ENCODE measurements at regions not wholly inside any gene's neighbourhood (a gene's known extent, or its start where the extent isn't known, plus 50 kb on each side); places are given as distances from the start of the nearest gene placed in this dataset.

GRCh38 chr15:99921101-99921500 is 187.9 kb upstream of the LYSMD4 start:
- Mint-ChIP-seq H3K4me1 (peaks cover 3% of the 10 kb centered on the region), H3K4me3 (no peak overlapping the region), H3K9me3 (ENCODE audit: low read depth) (no peaks in the 10 kb centered on the region), H3K27ac (no peak overlapping the region), H3K36me3 (ENCODE audit: low read depth) (no peaks in the 10 kb centered on the region), H3K27me3 (peaks cover 19% of the 10 kb centered on the region)
- POLR2A ChIA-PET: no interaction called here
- ATAC-seq (no peak), DNase-seq (no peak)
- intact Hi-C loops (cut with DNase I, micrococcal nuclease): loop anchor here in 1 of 2 experiments (10.0 kb wide), 1 partner anchor 674 kb away; no protein-coding TSS in a partner anchor
- CTCF ChIA-PET: no interaction called here

- ATAC-seq: no peak
- Mint-ChIP-seq H3K4me1 (no peaks in the 10 kb centered on the region), H3K27me3 (peaks cover 18% of the 10 kb centered on the region), H3K9me3 (ENCODE audit: low read depth) (no peaks in the 10 kb centered on the region), H3K4me3 (no peak overlapping the region), H3K27ac (no peak overlapping the region), H3K36me3 (ENCODE audit: low read depth) (no peaks in the 10 kb centered on the region)
- ChIA-PET POLR2A (no interaction called here), CTCF (interaction anchor here (0.6 kb wide), 1 partner anchor 333 kb away, joined by 3 read pairs; no protein-coding TSS in a partner anchor)
- DNase-seq: no peak
- intact Hi-C loops (cut with DNase I, micrococcal nuclease): no loop called here
Measured at GRCh38 chr15:99918072-99918471, 184.8 kb upstream of the LYSMD4 start.

GRCh38 chr15:99917252-99917651 is 184.0 kb upstream of the LYSMD4 start:
- no peak overlapping the region for H3K4me3 Mint-ChIP-seq
- H3K27me3 Mint-ChIP-seq: peaks cover 15% of the 10 kb centered on the region
- ChIA-PET POLR2A (no interaction called here), CTCF (no interaction called here)
- no peaks in the 10 kb centered on the region for H3K36me3 Mint-ChIP-seq (ENCODE audit: low read depth)
- no peaks in the 10 kb centered on the region for H3K9me3 Mint-ChIP-seq (ENCODE audit: low read depth)
- intact Hi-C loops (cut with DNase I, micrococcal nuclease): no loop called here
- H3K27ac Mint-ChIP-seq: no peak overlapping the region
- no peak for DNase-seq
- no peak for ATAC-seq
- H3K4me1 Mint-ChIP-seq: no peaks in the 10 kb centered on the region

- H3K4me3 Mint-ChIP-seq: no peak overlapping the region
- H3K9me3 Mint-ChIP-seq (ENCODE audit: low read depth): no peaks in the 10 kb centered on the region
- CTCF ChIA-PET: no interaction called here
- POLR2A ChIA-PET: no interaction called here
- DNase-seq: no peak
- no peak for ATAC-seq
- peaks cover 13% of the 10 kb centered on the region for H3K27me3 Mint-ChIP-seq
- no peaks in the 10 kb centered on the region for H3K36me3 Mint-ChIP-seq (ENCODE audit: low read depth)
- intact Hi-C loops (cut with DNase I, micrococcal nuclease): no loop called here
- no peak overlapping the region for H3K27ac Mint-ChIP-seq
- H3K4me1 Mint-ChIP-seq: peaks cover 3% of the 10 kb centered on the region
Measured at GRCh38 chr15:99916668-99917223, 183.5 kb upstream of the LYSMD4 start.

DNA sequence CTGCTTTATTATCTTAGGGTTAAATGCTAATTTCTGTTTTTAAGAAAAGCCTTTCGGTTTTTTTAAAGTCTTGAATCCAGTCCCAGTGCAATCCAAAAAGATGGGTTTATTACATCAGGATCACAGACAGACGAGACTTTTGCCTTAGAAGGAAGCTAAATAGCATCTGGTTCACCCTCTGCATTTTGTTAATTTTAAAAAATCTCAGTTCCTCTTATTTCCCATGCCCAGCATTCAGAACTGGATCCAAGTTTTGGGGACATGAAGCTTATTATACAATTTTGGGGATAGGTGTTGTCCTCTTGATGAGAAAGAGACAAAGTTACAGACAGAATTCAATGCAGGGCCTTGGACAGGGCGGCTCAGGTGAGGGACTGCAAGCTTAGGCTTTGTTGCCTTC is 181.5 kb upstream of the LYSMD4 start:
- no peaks in the 10 kb centered on the region for H3K36me3 Mint-ChIP-seq (ENCODE audit: low read depth)
- no peak overlapping the region for H3K27ac Mint-ChIP-seq
- no peaks in the 10 kb centered on the region for H3K9me3 Mint-ChIP-seq (ENCODE audit: low read depth)
- ChIA-PET CTCF (interaction anchor here (0.6 kb wide), 1 partner anchor 437 kb away, joined by 3 read pairs; no protein-coding TSS in a partner anchor), POLR2A (no interaction called here)
- H3K4me1 Mint-ChIP-seq: peaks cover 4% of the 10 kb centered on the region
- intact Hi-C loops (cut with DNase I, micrococcal nuclease): no loop called here
- ATAC-seq (no peak), DNase-seq (no peak)
- no peak overlapping the region for H3K4me3 Mint-ChIP-seq
- H3K27me3 Mint-ChIP-seq: peaks cover 4% of the 10 kb centered on the region

DNA sequence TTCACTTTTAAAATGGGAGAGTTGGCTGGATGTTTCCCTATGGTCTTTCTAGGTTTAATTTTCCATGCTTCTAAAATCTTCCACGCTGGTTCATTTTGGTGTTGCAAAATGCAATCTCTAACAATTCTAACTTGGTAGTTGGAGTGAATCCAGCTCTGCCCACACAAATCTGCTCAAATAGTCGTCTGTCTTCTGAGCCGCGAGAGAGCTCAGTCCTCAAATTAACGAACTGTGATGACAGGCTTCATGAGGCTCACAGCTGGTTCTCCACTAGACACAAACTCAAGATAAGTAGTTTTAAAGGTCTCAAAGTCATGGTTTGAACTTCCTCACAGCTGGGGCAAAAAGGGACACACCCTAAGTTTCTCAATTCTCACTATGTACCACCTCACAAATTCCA is 178.6 kb upstream of the LYSMD4 start:
- no peaks in the 10 kb centered on the region for H3K36me3 Mint-ChIP-seq (ENCODE audit: low read depth)
- POLR2A ChIA-PET: no interaction called here

DNA sequence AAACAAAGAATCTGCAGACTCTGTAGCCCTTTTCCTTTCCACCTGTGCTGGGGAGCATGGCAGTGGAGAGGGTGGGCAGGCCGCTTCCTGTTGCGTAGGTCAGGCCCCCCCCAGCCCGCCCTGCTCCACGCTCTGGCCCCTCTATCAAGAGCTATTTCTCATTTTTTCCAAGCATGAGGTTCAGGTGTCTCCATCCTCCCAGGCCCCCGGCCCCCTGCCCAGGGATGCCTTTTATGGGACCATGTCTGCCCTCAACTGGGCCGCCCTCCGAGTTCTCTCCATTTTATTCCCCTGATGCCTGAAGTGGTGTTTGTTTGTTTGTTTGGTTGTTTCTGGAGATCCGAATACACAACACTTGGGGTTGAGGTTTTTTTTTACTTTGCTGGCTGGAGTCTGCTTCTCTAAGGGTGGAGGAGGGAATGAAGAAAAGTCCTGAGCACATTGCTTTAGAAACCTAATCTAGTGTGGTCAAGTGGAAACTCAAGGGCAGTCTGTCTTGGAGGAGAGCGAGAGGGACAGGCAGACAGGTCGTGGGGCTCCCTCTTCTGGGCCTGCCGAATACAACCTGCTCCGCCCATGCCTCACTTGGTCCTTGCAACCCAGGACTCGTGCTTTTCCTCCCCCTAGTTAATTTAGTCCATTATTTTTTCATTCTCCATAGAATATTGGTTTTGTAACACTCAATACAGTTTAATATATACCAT is 176.5 kb upstream of the LYSMD4 start:
- Mint-ChIP-seq H3K27me3 (no peaks in the 10 kb centered on the region), H3K36me3 (ENCODE audit: low read depth) (no peaks in the 10 kb centered on the region), H3K27ac (peak overlapping the region; percentile 38), H3K4me3 (no peak overlapping the region), H3K4me1 (peaks cover 10% of the 10 kb centered on the region), H3K9me3 (ENCODE audit: low read depth) (no peaks in the 10 kb centered on the region)
- CTCF ChIA-PET: interaction anchor here (1.3 kb wide), 1 partner anchor 87 kb away, joined by 3 read pairs; no protein-coding TSS in a partner anchor
- intact Hi-C loops (cut with DNase I, micrococcal nuclease): no loop called here
- ATAC-seq (no peak), DNase-seq (peak; percentile 31)
- POLR2A ChIA-PET: no interaction called here

More for the DNA sequence above, 178.6 kb upstream of the LYSMD4 start:
- Mint-ChIP-seq H3K27ac (no peak overlapping the region), H3K4me1 (peaks cover 8% of the 10 kb centered on the region), H3K9me3 (ENCODE audit: low read depth) (no peaks in the 10 kb centered on the region), H3K4me3 (no peak overlapping the region), H3K27me3 (no peaks in the 10 kb centered on the region)
- intact Hi-C loops (cut with DNase I, micrococcal nuclease): no loop called here
- DNase-seq (no peak), ATAC-seq (no peak)
- CTCF ChIA-PET: interaction anchor here (0.6 to 1.7 kb wide), 2 partner anchors 13 to 175 kb away, joined by 4 read pairs; no protein-coding TSS in a partner anchor

- Mint-ChIP-seq H3K27me3 (no peaks in the 10 kb centered on the region), H3K9me3 (ENCODE audit: low read depth) (no peaks in the 10 kb centered on the region), H3K4me3 (no peak overlapping the region), H3K27ac (no peak overlapping the region), H3K36me3 (ENCODE audit: low read depth) (no peaks in the 10 kb centered on the region), H3K4me1 (peaks cover 10% of the 10 kb centered on the region)
- intact Hi-C loops (cut with DNase I, micrococcal nuclease): no loop called here
- ATAC-seq (no peak), DNase-seq (no peak)
- ChIA-PET POLR2A (no interaction called here), CTCF (no interaction called here)
Measured at GRCh38 chr15:99907698-99908097, 174.5 kb upstream of the LYSMD4 start.

GRCh38 chr15:99906793-99907192 is 173.6 kb upstream of the LYSMD4 start:
- Mint-ChIP-seq H3K4me1 (peaks cover 11% of the 10 kb centered on the region), H3K27me3 (no peaks in the 10 kb centered on the region), H3K36me3 (ENCODE audit: low read depth) (no peaks in the 10 kb centered on the region), H3K4me3 (no peak overlapping the region), H3K9me3 (ENCODE audit: low read depth) (no peaks in the 10 kb centered on the region), H3K27ac (peak overlapping the region; percentile 16)
- ATAC-seq: peak; percentile 81
- CTCF ChIA-PET: no interaction called here
- peak; percentile 25 for DNase-seq
- POLR2A ChIA-PET: no interaction called here
- intact Hi-C loops (cut with DNase I, micrococcal nuclease): no loop called here

GRCh38 chr15:99906311-99906710 is 173.1 kb upstream of the LYSMD4 start:
- ChIA-PET CTCF (interaction anchor here (0.6 kb wide), 1 partner anchor 350 kb away, joined by 3 read pairs; no protein-coding TSS in a partner anchor), POLR2A (no interaction called here)
- H3K27me3 Mint-ChIP-seq: no peaks in the 10 kb centered on the region
- peaks cover 9% of the 10 kb centered on the region for H3K4me1 Mint-ChIP-seq
- H3K9me3 Mint-ChIP-seq (ENCODE audit: low read depth): no peaks in the 10 kb centered on the region
- DNase-seq: no peak
- H3K36me3 Mint-ChIP-seq (ENCODE audit: low read depth): no peaks in the 10 kb centered on the region
- no peak overlapping the region for H3K4me3 Mint-ChIP-seq
- peak overlapping the region; percentile 58 for H3K27ac Mint-ChIP-seq
- no peak for ATAC-seq
- intact Hi-C loops (cut with DNase I, micrococcal nuclease): no loop called here

DNA sequence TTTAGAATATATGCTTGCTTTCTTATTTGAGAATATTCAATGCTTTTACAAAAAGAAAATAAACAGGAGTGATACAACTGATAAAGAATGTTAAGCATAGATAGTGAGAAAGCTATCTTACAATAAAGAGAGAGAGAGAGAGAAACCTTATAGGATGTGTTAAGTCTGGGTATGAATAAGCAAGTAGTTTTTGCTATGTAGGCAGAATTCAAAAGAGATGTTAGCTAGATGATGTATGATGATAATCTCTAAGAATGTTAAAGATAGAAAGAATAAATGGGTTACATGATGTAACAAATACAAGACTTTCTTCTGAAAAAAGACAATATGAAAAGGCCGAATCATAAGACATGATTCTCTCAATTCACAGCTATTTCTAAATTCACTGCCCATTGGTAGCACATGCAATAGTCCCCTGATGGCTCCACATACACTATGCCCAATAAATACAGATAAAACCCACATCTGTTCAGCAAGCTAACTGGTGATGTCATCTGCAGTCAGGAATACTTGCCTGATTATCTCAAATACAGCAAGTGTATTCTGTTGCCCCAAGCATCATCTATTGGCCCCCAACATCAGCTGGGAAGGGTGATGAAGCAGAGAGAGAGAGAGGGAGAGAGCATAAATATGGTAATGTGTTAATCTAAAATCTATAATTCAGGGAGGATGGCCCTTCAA is 169.2 kb upstream of the LYSMD4 start:
- CTCF ChIA-PET: no interaction called here
- H3K4me1 Mint-ChIP-seq: peaks cover 9% of the 10 kb centered on the region
- no peak overlapping the region for H3K27ac Mint-ChIP-seq
- H3K4me3 Mint-ChIP-seq: no peak overlapping the region
- POLR2A ChIA-PET: no interaction called here
- intact Hi-C loops (cut with DNase I, micrococcal nuclease): no loop called here
- ATAC-seq (no peak), DNase-seq (no peak)
- peaks cover 12% of the 10 kb centered on the region for H3K36me3 Mint-ChIP-seq (ENCODE audit: low read depth)
- peaks cover 4% of the 10 kb centered on the region for H3K9me3 Mint-ChIP-seq (ENCODE audit: low read depth)
- no peaks in the 10 kb centered on the region for H3K27me3 Mint-ChIP-seq

DNA sequence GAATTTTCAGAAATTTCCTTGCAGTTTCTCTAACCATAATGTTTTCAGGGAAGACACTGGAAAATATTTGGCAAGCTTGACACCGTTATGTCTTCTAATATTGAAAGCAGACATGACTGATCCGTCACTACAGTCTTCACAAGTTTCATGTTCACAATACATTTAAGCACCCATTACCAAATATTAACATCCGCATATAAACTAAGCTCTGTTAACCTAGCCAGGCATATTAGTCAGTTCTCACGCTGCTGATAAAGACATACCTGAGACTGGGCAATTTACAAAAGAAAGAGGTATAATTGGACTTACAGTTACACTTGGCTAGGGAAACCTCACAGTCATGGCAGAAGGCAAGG is 162.7 kb upstream of the LYSMD4 start:
- peaks cover 20% of the 10 kb centered on the region for H3K36me3 Mint-ChIP-seq (ENCODE audit: low read depth)
- H3K27ac Mint-ChIP-seq: no peak overlapping the region
- ChIA-PET CTCF (no interaction called here), POLR2A (no interaction called here)
- ATAC-seq (peak; percentile 42), DNase-seq (no peak)
- no peaks in the 10 kb centered on the region for H3K27me3 Mint-ChIP-seq
- no peak overlapping the region for H3K4me3 Mint-ChIP-seq
- intact Hi-C loops (cut with DNase I, micrococcal nuclease): no loop called here
- peaks cover 4% of the 10 kb centered on the region for H3K9me3 Mint-ChIP-seq (ENCODE audit: low read depth)
- peaks cover 5% of the 10 kb centered on the region for H3K4me1 Mint-ChIP-seq

Data from activated CD4-positive, alpha-beta T cell treated with anti-CD3 and anti-CD28 coated beads for 36 hours (primary cell).